Common myeloid progenitor, CD34-positive (primary cell): ENCODE measurements at regions not wholly inside any gene's neighbourhood (a gene's known extent, or its start where the extent isn't known, plus 50 kb on each side); places are given as distances from the start of the nearest gene placed in this dataset.
"Not testable (repeated sequence)": the region's sequence is repeated elsewhere in the genome, so short reads cannot be mapped to it uniquely, and the experiment has no call there.

Source experiments
- CTCF ChIA-PET: fragments of 350-600 bp; sonication (Branson Sonifier 250); formaldehyde crosslinking; loops from one replicate; lab custom pipeline; 2021; ENCODE audit warnings: antibody characterized with exemption; lab: Charles Lee
- POLR2A ChIA-PET: fragments of 350-600 bp; sonication (Branson Sonifier 250); formaldehyde crosslinking; loops from one replicate; lab custom pipeline; 2021; ENCODE audit warnings: antibody characterized with exemption; lab: Charles Lee
- DNase-seq, 3 donors: peaks; one replicate each; pipeline versions ENCODE4 v3.0.0 to v3.0.0-alpha.2; 2013
- H3K27ac ChIP-seq, 2 experiments: 1 replicate in 1 of 2; 2 replicates in 1 of 2; pipeline ENCODE4 v1.7.0; 2013; ENCODE audit warnings: inconsistent platforms in 2 of 2, low read length in 2 of 2, mild to moderate bottlenecking in 2 of 2, low read depth in 1 of 2, moderate library complexity in 1 of 2; ENCODE audit not compliant: severe bottlenecking in 2 of 2, insufficient read depth in 1 of 2, poor library complexity in 1 of 2
- H3K27me3 ChIP-seq, 5 experiments: replicated peaks in 2 of 5; 1 replicate in 3 of 5; 2 replicates in 2 of 5; pipeline versions ENCODE4 v1.6.1 to v1.7.0; 2013; ENCODE audit warnings: low read length in 4 of 5, mild to moderate bottlenecking in 2 of 5, moderate library complexity in 2 of 5, inconsistent platforms in 1 of 5; ENCODE audit not compliant: insufficient read depth in 5 of 5, control insufficient read depth in 4 of 5
- H3K36me3 ChIP-seq, 4 experiments: 1 replicate in 2 of 4; 2 replicates in 2 of 4; pipeline versions ENCODE4 v1.6.1 to v1.7.0; 2013; ENCODE audit warnings: low read length in 3 of 4, control low read depth in 1 of 4, mild to moderate bottlenecking in 1 of 4; ENCODE audit not compliant: control insufficient read depth in 4 of 4, insufficient read depth in 4 of 4
- H3K4me1 ChIP-seq, 4 experiments: 1 replicate in 3 of 4; 2 replicates in 1 of 4; pipeline versions ENCODE4 v1.6.1 to v1.7.1; 2013; ENCODE audit warnings: low read length in 3 of 4, mild to moderate bottlenecking in 3 of 4, control low read depth in 1 of 4, inconsistent platforms in 1 of 4, moderate library complexity in 1 of 4; ENCODE audit not compliant: control insufficient read depth in 4 of 4, insufficient read depth in 4 of 4; ENCODE audit errors: control extremely low read depth in 1 of 4
- H3K4me3 ChIP-seq, 7 experiments: 1 replicate in 4 of 7; 2 replicates in 3 of 7; pipeline versions ENCODE4 v1.5.1 to v1.7.0; 2013; ENCODE audit warnings: mild to moderate bottlenecking in 7 of 7, low read length in 6 of 7, moderate library complexity in 6 of 7, inconsistent platforms in 2 of 7, low read depth in 2 of 7, control low read depth in 1 of 7; ENCODE audit not compliant: insufficient read depth in 4 of 7, control insufficient read depth in 1 of 7; ENCODE audit errors: extremely low read depth in 1 of 7
- H3K9me3 ChIP-seq, 5 experiments: 1 replicate in 4 of 5; 2 replicates in 1 of 5; pipeline versions ENCODE4 v1.6.1 to v1.7.1; 2013; ENCODE audit warnings: low read length in 4 of 5, mild to moderate bottlenecking in 2 of 5, inconsistent platforms in 1 of 5, low read depth in 1 of 5, moderate library complexity in 1 of 5; ENCODE audit not compliant: control insufficient read depth in 4 of 5, insufficient read depth in 2 of 5; ENCODE audit errors: control extremely low read depth in 1 of 5
- WGBS: methylation state at CpG from one replicate; pipeline ENCODE4 v1.1.5; 2013; ENCODE audit not compliant: insufficient coverage; 5-methylcytosine and 5-hydroxymethylcytosine counted together

- 94% methylated on average over 3 of the region's 4 CpGs for WGBS
- CTCF ChIA-PET: no interaction called here
- H3K4me1 ChIP-seq: no peaks in the 10 kb centered on the region
These were observed 72.3 kb upstream of the ACBD5 start for GRCh38 chr10:27312854-27313253.

DNA sequence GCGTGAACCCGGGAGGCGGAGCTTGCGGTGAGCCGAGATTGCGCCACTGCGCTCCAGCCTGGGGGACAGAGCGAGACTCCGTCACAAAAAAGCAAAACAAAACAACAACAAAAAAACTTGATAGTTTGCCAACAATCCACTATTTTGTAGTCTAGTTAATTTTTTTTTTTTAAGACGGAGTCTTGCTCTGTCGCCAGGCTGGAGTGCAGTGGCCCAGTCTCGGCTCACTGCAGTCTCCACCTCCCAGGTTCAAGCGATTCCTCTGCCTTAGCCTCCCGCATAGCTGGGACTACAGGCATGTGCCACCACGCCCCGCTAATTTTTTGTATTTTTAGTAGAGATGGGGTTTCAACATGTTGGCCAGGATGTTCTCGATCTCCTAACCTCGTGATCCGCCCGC lies 71.2 kb upstream of the ACBD5 start:
- H3K9me3 ChIP-seq, H3K27ac ChIP-seq, H3K27me3 ChIP-seq, CTCF ChIA-PET, H3K36me3 ChIP-seq, POLR2A ChIA-PET, H3K4me3 ChIP-seq, H3K4me1 ChIP-seq: not testable (repeated sequence)
- DNase-seq: peak in 1 of 3 donors; percentile 11
- 100% methylated on average over 2 of the region's 20 CpGs for WGBS

More at GRCh38 chr10:27312854-27313253, 72.3 kb upstream of the ACBD5 start:
- Histone ChIP-seq H3K27me3 (no peaks in the 10 kb centered on the region), H3K27ac (no peak overlapping the region), H3K4me3 (no peak overlapping the region), H3K9me3 (no peaks in the 10 kb centered on the region), H3K36me3 (no peaks in the 10 kb centered on the region)
- DNase-seq: peak in 1 of 3 donors; percentile 15
- POLR2A ChIA-PET: no interaction called here

DNA sequence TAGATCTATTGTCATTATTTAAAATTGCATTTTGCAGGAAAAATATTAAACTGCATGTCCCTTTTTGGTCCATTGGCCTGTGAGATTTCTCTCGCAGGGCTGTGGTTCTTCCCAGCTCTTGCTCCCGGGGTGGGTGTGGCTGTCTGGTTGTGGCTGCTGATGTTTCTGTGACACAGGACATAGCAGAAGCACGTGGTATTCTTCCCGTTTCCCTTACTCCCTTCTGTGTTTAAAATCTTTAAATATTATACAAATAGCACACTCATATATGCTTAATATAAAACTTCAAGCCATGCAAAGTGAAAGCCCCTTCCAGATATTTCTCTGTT lies 57.9 kb upstream of the ACBD5 start:
- DNase-seq: peak in 1 of 3 donors; percentile 14
- H3K9me3 ChIP-seq, H3K27me3 ChIP-seq, POLR2A ChIA-PET, CTCF ChIA-PET, H3K36me3 ChIP-seq, H3K4me1 ChIP-seq: not testable (repeated sequence)
- peak overlapping the region in 2 of 7 experiments; percentile 5 to 38 for H3K4me3 ChIP-seq
- WGBS: no CpG with 5 or more reads among the region's 4 CpGs
- H3K27ac ChIP-seq: peak overlapping the region in 1 of 2 experiments; percentile 30

DNA sequence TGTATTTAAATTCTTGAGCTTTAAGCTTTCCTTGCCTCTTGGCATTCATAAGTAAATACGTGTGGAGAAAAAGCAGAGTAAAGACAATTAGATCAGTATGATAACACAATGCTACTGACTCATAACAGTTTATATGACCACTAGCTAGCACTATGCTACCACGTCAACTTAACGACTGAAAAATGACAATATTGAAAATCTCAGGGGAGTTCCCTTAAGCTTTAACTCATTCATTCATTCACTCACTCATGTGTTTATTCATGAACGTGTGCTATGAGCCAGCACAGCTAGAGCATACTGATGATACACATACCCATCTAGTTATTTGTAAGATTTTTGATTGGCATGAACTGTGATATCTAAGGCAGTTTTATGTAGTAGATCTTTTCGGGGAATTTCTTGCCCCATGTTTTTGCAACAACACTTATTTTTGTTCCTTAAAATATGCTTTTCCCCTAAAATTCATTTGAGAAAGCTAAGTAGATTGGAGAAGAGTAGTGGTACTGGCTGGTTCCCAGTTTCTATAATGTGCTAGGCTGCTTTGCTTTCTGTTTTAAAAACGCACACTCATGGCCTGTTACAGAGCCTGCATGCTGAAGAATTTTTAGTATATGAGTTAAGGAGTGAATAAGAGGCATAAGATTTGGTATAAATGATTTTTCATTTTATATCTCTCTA lies 57.4 kb upstream of the ACBD5 start:
- 100% methylated on average over 2 of the region's 6 CpGs for WGBS
- peak overlapping the region in 2 of 7 experiments; percentile 5 to 38 for H3K4me3 ChIP-seq
- H3K36me3 ChIP-seq: no peaks in the 10 kb centered on the region
- H3K4me1 ChIP-seq: peaks cover 0 to 6% (median 3%) of the 10 kb centered on the region in 4 experiments
- CTCF ChIA-PET: no interaction called here
- no peaks in the 10 kb centered on the region for H3K9me3 ChIP-seq
- DNase-seq: peak; percentile 19 to 74 (median 66)
- peak overlapping the region in 1 of 2 experiments; percentile 30 for H3K27ac ChIP-seq
- H3K27me3 ChIP-seq: no peaks in the 10 kb centered on the region
- POLR2A ChIA-PET: no interaction called here

- DNase-seq, H3K4me1 ChIP-seq, H3K27me3 ChIP-seq, CTCF ChIA-PET, H3K9me3 ChIP-seq, H3K4me3 ChIP-seq, H3K27ac ChIP-seq, H3K36me3 ChIP-seq, POLR2A ChIA-PET: not testable (repeated sequence)
- 96% methylated on average over 5 of the region's 26 CpGs for WGBS
These were observed 55.7 kb upstream of the ACBD5 start for GRCh38 chr10:27296285-27296684.

- CTCF ChIA-PET: interaction anchor here (0.6 to 1.2 kb wide), 2 partner anchors 36 to 39 kb away, joined by 3 to 4 read pairs; no protein-coding TSS in a partner anchor
- H3K27ac ChIP-seq, POLR2A ChIA-PET, H3K9me3 ChIP-seq, H3K4me1 ChIP-seq, H3K27me3 ChIP-seq, H3K36me3 ChIP-seq: not testable (repeated sequence)
- peak in 1 of 3 donors; percentile 6 for DNase-seq
- peak overlapping the region in 2 of 7 experiments; percentile 39 to 58 for H3K4me3 ChIP-seq
- WGBS: 100% methylated on average over 1 of the region's 5 CpGs
These were observed 50.8 kb upstream of the ACBD5 start for GRCh38 chr10:27291253-27291895.
